HL-60/S4 treated with phorbol 12-myristate 13-acetate at 8.2 ng/mL for 4 days and 3 days (cell line): ENCODE measurements at regions not wholly inside any gene's neighbourhood (a gene's known extent, or its start where the extent isn't known, plus 50 kb on each side); places are given as distances from the start of the nearest gene placed in this dataset.

ENCODE experiments used
- in situ Hi-C: fragments of 300-500 bp; cut with MboI; formaldehyde crosslinking; loops from 2 replicates; pipeline ENCODE4 v1.15.0; 2022; ENCODE audit warnings: low sequenced_read_pairs

DNA sequence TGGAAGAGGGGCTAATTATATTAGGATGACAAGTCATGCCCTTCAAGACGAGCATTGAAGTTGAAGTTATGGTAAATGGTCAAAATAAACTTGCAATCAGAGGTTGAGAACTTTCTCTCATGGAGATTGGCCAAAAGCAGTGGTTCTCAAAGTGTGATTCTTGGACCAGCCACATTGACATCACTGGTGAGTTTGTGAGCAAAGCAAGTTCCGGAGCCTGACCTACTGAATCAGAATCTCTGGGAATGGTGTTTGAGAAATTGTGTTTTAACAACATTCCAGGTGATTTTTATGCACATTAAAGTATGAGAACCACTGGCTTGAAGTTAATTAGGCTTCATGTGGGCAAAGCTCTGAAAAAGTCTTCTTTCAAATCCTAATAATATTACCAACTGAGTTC lies 403.5 kb downstream of the ZSWIM6 start:
- in situ Hi-C loops: no loop called here

DNA sequence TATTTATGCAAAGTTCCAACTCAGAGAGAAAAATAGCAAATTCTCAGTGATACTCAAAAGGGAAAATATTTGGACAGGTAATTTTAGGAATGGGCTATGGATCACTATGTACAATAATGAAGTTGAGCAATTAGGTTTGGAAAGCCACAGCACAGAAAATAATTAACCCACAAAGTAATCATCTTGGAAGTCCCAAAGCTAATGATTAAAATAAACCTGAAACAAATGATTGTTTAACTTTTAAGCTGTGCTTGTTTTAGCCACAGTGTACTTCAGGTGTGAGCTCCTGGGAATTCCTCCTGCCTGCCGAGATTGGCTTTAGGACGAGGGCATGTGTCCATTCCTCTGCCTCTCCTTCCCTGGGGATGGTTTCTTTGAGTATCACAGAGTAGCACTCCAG lies 403.9 kb downstream of the ZSWIM6 start:
- in situ Hi-C loops: no loop called here

DNA sequence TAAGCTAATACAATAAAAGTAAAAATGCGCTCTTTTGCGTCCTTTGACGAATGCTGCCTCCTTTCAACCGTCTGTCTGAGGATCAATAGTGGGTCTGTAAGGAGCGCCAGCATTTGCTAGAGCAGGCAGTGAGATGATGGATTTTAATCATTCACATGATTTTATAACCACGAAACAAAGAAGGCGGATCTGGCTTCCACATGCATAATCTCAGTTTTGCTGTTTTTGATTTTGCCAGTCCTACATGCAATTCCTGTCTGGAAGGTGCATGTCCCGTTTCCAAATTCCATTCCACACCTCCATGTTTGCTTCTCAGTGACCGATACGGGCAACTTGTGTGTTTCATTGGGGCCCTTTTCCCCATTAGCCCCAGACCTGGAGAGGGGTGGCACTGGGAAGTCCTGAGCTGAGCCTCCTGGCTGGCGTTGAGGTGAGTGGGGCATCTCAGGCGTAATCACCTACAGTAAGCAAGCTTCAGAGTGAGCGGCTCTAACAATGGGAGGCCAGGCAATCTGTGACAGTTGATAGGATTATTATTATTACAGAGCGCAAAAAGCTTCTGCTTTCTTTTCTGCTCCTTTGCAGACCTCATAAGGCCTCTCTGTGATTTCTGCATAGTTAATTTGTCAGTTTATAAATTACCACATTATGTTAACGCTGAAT lies 405.4 kb downstream of the ZSWIM6 start:
- in situ Hi-C loops: no loop called here

DNA sequence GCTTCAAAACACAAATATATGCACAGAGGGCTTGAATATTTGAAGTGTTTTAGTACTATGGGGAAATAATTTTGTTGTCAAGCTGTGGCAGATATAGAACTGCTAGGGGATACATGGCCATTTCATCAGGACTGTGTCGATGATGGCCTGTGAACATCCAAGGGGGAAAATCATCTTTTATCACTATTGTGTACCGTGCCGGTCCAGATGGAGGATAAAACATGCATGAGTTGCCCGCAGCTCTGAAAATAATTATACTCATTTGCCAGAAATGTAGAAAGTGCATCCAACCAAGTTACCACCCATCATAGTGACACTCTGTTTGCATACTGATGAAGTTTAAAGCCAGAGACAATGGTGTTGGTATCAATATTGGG lies 405.9 kb downstream of the ZSWIM6 start:
- in situ Hi-C loops: no loop called here

DNA sequence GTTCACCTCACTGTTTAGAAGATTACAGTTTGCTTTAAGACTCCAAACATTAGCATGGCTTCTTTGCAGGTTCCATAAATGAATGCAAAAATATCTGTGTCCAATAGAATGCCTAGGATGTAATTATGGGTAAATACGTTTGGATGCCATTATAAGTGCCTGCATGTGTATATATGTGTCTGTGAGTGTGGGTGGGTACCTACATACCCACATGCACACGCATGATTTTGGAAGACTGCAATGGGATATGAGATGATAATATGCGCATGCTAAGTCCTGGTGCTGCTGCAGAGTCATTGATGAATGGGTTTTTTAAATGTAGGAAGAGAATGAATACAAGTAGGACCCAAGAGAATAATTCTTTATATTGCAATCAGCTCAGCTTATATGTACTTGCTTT lies 406.4 kb downstream of the ZSWIM6 start:
- in situ Hi-C loops: no loop called here

DNA sequence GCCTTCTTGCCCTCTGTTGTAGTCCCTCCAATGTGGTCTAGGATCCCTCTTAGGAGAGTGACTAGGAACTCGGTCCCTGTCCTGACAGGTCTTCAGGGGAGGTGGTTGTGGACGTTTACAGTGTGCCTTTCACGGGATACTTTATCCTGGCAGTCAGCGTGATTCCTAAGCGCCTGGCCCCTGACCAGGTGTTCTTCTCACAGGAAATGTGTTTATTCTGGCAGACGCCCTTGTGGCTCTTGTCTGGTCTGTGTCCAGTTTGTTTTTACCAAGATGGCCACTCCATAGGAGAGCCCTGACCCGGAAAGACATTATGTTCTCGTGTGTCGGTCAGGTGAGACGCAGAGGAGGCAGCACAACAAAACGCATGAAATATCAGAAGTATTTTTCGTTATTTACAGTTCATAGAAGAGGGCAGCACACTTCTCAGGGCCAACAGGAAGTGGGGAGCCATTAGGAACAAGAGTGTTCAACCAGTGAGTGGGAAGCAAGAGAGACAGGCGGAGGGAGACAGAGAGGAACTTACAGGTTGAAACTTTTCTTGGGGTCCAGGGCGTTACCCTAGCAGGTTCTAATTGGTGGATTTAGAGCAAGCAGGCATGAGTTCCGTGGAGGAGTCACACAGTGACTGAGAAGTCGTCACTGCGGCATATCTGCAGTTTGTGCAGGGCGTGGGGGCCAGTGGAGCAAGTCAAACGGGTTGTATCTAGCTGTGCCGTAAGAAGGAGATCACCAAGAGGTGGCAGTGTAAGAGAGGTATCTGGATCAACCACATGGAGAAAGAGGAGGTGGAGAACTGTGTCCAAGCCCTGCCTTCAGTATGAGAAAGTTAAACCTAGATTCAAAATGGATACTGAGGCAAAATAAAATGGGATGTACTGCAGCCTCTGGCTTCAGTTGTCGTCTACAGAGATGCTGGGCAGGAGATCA lies 412.9 kb downstream of the ZSWIM6 start:
- in situ Hi-C loops: no loop called here

- in situ Hi-C loops: no loop called here
Observed at GRCh38 chr5:61746831-61747575, 414.9 kb downstream of the ZSWIM6 start.

DNA sequence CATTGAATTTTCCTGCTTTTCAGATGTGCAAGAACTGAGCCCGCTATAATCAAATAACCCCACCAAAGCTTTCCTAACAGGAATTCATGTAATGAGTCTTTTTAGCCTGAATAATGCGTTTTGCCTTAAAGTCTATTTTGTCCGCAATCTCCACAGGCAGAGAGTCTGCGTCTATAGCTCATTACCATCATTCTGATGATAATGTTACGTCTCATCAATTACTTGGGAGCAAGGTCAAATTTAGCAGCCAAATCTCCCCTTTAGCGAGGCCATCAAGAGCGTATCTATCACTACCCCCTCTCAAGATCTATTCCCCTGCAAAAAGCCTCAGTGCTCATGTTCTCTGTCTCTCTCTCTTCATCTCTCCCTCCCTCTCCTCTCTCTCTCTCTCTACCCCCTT lies 416.1 kb downstream of the ZSWIM6 start:
- in situ Hi-C loops: no loop called here

DNA sequence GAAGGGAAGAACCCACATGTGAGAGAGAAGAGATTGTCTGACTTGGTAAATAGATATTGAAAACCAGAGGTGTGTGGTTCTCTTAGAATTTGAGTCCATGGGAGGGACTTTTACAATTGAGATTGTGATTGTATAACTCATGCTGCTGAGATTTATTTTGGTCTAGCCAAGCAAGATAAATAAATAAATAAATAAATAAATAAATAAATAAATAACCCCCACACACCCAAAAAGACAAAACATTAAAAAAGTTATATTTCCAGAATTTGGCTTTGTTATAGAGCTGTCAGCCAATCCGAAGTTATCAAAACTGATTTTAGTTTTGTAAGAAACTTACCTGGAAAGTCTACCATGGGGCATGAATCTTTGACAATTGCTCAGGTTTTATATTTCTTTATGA lies 416.6 kb downstream of the ZSWIM6 start:
- in situ Hi-C loops: no loop called here

GRCh38 chr5:61752588-61752987 lies 420.5 kb downstream of the ZSWIM6 start:
- in situ Hi-C loops: no loop called here

GRCh38 chr5:61754792-61755191 lies 422.7 kb downstream of the ZSWIM6 start:
- in situ Hi-C loops: no loop called here

DNA sequence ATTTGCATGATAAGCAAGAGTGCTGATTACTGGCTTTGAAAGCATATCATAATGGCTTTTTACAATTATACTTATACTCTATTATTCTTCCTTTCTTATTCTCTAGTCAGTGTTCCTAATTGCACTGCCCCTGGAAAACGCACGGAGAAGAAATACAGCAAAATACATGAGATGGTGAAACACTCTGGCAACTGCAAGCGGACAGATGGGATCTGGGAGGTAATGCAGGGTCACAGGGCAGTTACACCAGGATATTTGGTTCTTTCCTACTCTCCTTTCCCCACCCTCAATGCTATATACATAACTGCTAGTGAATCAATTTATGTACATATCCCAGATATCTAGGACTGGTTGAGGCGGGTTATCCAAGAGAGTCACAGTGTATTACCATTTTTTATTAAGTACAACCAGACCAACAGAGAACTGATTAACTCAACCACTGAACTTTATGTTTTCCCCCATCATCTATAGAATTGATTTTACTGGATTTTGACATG lies 423.7 kb downstream of the ZSWIM6 start:
- in situ Hi-C loops: no loop called here

GRCh38 chr5:61758711-61759110 lies 426.7 kb downstream of the ZSWIM6 start:
- in situ Hi-C loops: no loop called here

GRCh38 chr5:61765471-61765870 lies 433.4 kb downstream of the ZSWIM6 start:
- in situ Hi-C loops: no loop called here

DNA sequence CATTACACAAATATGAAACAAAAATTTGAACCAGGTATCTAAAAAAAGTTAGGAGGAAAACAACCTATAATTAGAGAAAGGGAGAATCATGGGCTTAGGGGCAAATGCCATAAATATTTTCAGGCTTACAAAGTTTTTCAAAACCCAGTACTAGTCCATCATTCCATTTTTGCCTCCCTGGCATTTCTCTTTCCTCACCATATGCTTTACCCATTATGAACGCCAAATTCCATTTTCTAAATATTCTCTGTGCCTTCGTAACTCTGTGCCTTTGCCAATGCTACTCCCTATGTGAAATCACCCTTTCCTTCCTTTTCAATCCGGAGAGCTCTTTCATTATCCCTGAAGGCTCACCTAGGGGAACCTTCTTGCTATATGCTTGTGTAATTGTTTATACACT lies 434.1 kb downstream of the ZSWIM6 start:
- in situ Hi-C loops: no loop called here

GRCh38 chr5:61767231-61768080 lies 435.4 kb downstream of the ZSWIM6 start:
- in situ Hi-C loops: no loop called here

DNA sequence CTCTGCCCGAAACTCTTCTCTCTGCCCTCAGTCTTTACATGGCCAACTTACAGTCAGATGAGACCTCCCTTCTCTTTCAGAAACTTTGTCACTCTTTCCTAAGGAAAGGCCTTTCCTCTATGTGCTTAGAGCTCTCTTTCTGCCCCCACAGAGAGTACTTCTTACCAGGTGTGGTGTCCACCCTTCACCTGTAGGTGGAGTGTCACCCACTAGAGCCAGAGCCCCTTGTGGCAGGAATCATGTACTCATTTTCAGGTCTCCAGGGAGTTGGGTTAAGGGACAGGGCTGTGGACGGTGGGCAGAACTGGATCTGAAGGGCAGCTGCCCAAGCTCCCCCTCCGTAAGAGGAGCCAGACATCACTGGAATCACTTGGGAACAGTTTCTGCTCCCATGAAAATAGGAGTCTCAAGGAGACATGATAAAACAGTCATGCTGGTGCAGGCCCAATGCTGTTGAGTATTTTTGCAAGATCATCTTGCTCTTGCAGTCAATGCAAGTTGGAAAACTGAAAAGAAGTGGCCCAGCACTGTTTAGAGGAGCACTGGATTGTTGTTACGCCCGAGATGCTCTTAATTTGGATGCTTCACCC lies 436.7 kb downstream of the ZSWIM6 start:
- in situ Hi-C loops: no loop called here

GRCh38 chr5:61771062-61771461 lies 439.0 kb downstream of the ZSWIM6 start:
- in situ Hi-C loops: no loop called here

GRCh38 chr5:61771808-61772207 lies 439.8 kb downstream of the ZSWIM6 start:
- in situ Hi-C loops: no loop called here

DNA sequence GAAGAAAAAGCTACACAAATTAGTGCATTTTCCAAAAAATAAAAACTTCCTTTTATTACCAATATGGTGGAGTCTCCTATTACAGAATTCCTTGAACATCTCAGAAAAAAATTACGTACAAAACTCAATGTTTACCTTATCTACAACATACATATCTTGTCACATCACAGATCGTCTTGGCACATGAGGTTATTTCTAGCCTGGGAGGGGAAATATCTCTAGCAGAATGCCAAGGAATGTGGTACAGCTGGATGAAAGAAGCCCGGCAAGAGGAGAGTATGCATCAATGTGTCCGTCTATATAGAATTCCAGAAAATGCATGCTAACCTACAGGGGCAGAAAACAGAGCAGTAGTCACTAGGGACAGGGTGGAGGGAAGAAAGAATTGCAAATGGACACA lies 443.8 kb downstream of the ZSWIM6 start:
- in situ Hi-C loops: no loop called here
